ENCODE measurements at regions not wholly inside any gene's neighbourhood (a gene's known extent, or its start where the extent isn't known, plus 50 kb on each side); places are given as distances from the start of the nearest gene placed in this dataset.

DNA sequence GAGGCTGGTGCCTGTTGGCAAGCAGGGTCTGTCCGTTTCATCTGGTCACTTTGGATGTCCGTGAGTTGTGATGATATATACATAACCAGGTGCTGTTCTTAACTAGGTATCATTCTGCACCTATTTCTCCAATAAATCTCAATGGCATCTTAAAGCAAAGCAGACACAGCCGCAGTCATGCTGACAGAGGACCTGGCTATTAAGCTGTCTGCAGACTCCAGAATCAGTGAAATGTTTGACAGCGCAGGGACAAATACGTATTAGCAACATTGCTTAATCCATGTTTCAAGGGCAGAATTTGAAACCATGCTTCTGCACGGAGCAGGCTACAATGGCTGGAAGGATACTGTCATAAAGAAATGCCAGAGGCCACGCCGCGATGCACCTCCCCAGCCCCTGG, 414.6 kb downstream of the ZNF516 start:
- H3K4me3 ChIP-seq (ENCODE audit: low read depth, low read length): no peak overlapping the region
- TF ChIP-seq, protein P1, sequence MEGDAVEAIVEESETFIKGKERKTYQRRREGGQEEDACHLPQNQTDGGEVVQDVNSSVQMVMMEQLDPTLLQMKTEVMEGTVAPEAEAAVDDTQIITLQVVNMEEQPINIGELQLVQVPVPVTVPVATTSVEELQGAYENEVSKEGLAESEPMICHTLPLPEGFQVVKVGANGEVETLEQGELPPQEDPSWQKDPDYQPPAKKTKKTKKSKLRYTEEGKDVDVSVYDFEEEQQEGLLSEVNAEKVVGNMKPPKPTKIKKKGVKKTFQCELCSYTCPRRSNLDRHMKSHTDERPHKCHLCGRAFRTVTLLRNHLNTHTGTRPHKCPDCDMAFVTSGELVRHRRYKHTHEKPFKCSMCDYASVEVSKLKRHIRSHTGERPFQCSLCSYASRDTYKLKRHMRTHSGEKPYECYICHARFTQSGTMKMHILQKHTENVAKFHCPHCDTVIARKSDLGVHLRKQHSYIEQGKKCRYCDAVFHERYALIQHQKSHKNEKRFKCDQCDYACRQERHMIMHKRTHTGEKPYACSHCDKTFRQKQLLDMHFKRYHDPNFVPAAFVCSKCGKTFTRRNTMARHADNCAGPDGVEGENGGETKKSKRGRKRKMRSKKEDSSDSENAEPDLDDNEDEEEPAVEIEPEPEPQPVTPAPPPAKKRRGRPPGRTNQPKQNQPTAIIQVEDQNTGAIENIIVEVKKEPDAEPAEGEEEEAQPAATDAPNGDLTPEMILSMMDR (IDR thresholded peaks at IDR 0.05; ENCODE audit: borderline replicate concordance, insufficient read depth, low read depth, low read length): no peak

DNA sequence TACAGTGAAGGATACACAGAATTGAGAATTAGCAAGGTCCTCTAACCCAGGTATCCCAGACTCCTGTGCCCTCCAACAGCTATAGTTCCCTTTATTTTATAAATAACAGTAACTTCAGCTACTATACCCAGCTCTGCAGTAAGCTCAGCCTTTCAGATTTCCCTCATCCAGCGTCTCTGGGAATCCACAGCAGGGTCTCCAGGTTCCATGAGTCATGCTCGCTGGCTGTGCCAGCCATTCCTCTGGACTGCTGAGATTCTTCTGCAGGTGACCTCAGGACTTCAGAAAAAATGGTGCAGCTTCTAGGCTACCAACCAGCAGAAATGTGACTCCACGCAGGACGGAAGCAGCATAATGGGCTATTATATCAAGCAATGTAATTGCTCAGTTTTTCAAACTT, 419.3 kb downstream of the ZNF516 start:
- H3K4me3 ChIP-seq (ENCODE audit: low read depth, low read length): no peak overlapping the region
- TF ChIP-seq, protein P1 (IDR thresholded peaks at IDR 0.05; ENCODE audit: borderline replicate concordance, insufficient read depth, low read depth, low read length): no peak

DNA sequence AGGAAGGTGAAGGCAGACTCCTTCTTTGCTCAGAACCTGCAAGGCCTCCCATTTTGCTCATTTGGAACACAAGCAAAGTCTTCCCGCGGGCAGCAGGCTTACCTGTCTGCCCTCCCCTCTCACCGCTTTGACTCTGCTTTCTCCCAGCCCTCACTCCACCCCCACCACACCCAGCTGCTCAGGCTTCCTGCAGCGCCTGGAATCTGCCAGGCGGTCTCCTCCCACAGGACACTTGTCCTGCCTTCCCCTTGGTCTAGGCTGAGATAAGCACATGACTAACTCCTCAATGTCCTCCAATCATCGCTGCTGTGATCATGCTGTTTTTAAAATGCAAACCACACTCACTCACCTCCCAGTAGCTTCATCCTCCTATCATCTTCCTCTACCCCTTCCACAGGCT, 430.0 kb downstream of the ZNF516 start:
- TF ChIP-seq, protein P1 (IDR thresholded peaks at IDR 0.05; ENCODE audit: borderline replicate concordance, insufficient read depth, low read depth, low read length): no peak
- H3K4me3 ChIP-seq (ENCODE audit: low read depth, low read length): no peak overlapping the region

DNA sequence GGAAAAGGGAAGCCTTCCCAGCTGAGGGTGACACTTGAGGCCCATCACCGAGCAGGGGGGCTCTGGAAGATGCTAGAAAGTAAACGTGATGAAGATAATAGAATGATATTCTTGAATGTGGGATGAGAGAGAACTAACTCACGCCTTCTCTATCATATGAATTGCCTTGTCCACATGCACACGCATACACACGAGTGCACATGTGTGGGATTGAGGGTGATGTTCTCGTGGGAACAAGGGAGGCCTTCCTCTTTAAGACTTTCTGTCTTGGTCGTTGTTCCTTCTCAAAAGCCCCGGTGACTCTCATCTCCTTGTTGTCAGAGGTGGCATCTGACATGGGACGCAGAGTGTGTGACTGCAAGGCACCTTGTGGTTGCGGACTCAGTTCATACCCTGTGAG, 436.9 kb downstream of the ZNF516 start:
- H3K4me3 ChIP-seq (ENCODE audit: low read depth, low read length): no peak overlapping the region
- TF ChIP-seq, protein P1 (IDR thresholded peaks at IDR 0.05; ENCODE audit: borderline replicate concordance, insufficient read depth, low read depth, low read length): no peak

DNA sequence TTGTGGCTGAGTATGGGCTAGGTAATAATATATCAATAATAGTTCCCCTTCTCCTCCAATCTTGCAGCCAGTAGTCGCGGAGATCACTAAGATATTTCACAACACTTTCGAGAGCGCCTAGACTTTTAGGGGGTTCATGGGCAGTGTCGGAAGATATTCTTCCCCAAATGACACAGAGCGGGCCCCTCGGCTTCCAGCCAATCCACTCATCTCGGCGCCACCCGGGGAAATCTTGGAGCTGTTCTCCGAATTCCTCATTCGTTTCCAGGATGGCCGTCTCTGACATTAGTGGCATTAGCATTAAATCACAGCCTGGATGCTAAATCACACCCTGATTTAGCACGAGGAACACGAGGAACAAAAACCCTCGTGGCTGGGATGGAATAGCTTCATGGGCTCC, 437.7 kb downstream of the ZNF516 start:
- no peak overlapping the region for H3K4me3 ChIP-seq (ENCODE audit: low read depth, low read length)
- TF ChIP-seq, protein P1 (IDR thresholded peaks at IDR 0.05; ENCODE audit: borderline replicate concordance, insufficient read depth, low read depth, low read length): no peak

DNA sequence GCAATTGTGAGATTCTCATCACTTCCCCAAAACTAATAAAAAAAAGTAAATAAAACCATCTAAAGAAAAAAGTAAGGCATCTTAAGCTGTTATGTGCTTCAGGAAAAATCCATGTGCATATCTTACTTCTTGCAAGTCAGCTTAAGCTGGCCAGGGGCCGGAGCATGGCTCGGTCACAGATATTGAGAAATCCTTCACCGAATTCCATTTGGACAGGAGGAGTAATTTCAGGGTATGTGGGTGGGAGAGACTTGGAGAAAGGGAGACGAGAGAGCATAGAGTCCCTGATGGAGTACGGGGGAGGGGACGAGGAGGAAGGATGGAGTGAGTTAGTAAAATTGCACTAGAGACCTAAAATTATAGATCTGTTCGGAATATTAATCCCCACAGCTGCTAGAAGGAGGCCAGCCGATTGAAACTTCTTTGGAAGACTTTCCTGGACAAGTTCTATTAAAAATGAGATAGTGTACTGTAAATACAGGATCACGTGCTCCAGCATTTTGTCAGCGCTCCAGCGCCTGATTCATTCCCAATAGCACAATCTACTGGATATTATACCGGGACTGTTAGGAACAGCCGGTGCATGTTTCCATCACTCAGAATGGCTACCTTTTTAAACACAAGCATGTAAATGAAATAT, 438.5 kb downstream of the ZNF516 start:
- no peak overlapping the region for H3K4me3 ChIP-seq (ENCODE audit: low read depth, low read length)
- TF ChIP-seq, protein P1 (IDR thresholded peaks at IDR 0.05; ENCODE audit: borderline replicate concordance, insufficient read depth, low read depth, low read length): no peak

DNA sequence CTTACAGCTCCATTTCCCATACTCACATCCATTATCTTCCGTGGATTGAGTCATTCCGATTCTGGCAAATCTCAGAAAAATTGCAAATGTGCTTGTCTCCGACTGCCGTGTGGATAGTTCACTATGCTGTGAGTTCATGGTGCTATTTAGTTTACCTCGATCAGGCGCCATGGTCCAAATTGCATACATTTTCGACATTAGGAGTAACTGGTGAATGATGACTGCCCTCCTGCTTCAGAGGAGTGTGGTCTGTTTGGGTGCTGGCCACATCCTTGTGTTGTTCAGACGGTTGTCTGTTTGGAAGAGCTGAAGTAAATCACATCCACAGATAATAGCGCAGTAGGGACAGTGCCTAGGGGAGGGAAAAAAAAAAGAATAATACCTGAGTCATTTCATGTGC, 439.5 kb downstream of the ZNF516 start:
- TF ChIP-seq, protein P1 (IDR thresholded peaks at IDR 0.05; ENCODE audit: borderline replicate concordance, insufficient read depth, low read depth, low read length): no peak
- no peak overlapping the region for H3K4me3 ChIP-seq (ENCODE audit: low read depth, low read length)

All from GM12875 (cell line).